ENCODE measurements at regions not wholly inside any gene's neighbourhood (a gene's known extent, or its start where the extent isn't known, plus 50 kb on each side); places are given as distances from the start of the nearest gene placed in this dataset.

- no peaks in the 10 kb centered on the region for H3K27me3 ChIP-seq (ENCODE audit: insufficient read depth, low read depth, low read length)
- no peak overlapping the region for H3K4me3 ChIP-seq (ENCODE audit: low read length)
- no peak overlapping the region for H3K4me2 ChIP-seq (ENCODE audit: low read length)
- H3K27ac ChIP-seq (ENCODE audit: low read length), result no peak overlapping the region
- no peaks in the 10 kb centered on the region for H3K79me2 ChIP-seq (replicated peaks; ENCODE audit: insufficient read depth, low read length)
- no peaks in the 10 kb centered on the region for H3K9me2 ChIP-seq (ENCODE audit: insufficient read depth, low read length)
- no peaks in the 10 kb centered on the region for H4K20me1 ChIP-seq (ENCODE audit: insufficient read depth)
- H3F3A ChIP-seq (ENCODE audit: insufficient read depth, low read length, poor library complexity, severe bottlenecking), result no peaks in the 10 kb centered on the region
- no peak overlapping the region for H2AFZ ChIP-seq (ENCODE audit: low read depth, low read length)
- H3K36me3 ChIP-seq (ENCODE audit: insufficient read depth, low read length), result no peaks in the 10 kb centered on the region
- TF ChIP-seq RAD21 (conservative IDR thresholded peaks at IDR 0.05), result no peak
- TF ChIP-seq EZH2 (IDR thresholded peaks at IDR 0.05; ENCODE audit: borderline replicate concordance, insufficient read depth, low read length, poor library complexity, severe bottlenecking), result no peak
- no peak for TF ChIP-seq POLR2AphosphoS5 (IDR thresholded peaks at IDR 0.05)
- no peak for TF ChIP-seq TAF1 (IDR thresholded peaks at IDR 0.05; ENCODE audit: low read depth)
- no peak for TF ChIP-seq MXI1 (conservative IDR thresholded peaks at IDR 0.05; ENCODE audit: poor library complexity, severe bottlenecking)
- no peak for TF ChIP-seq REST (IDR thresholded peaks at IDR 0.05; ENCODE audit: borderline replicate concordance)
- TF ChIP-seq EP300 (conservative IDR thresholded peaks at IDR 0.05; ENCODE audit: poor library complexity, severe bottlenecking), result no peak
- no peak for TF ChIP-seq SMC3 (conservative IDR thresholded peaks at IDR 0.05; ENCODE audit: poor library complexity)
- TF ChIP-seq CTCF (IDR thresholded peaks at IDR 0.05; ENCODE audit: poor library complexity, severe bottlenecking), result no peak
- H3K9me3 ChIP-seq (ENCODE audit: low read length), result no peaks in the 10 kb centered on the region
- H3K9ac ChIP-seq (ENCODE audit: low read length), result no peak overlapping the region
These were observed 233.7 kb upstream of the CADM1 start for GRCh38 chr11:115737875-115738274.

GRCh38 chr11:115736146-115736545 lies 231.9 kb upstream of the CADM1 start:
- Histone ChIP-seq H3K27me3 (ENCODE audit: insufficient read depth, low read depth, low read length) (no peaks in the 10 kb centered on the region), H3K36me3 (ENCODE audit: insufficient read depth, low read length) (no peaks in the 10 kb centered on the region), H3K27ac (ENCODE audit: low read length) (no peak overlapping the region), H3K9me2 (ENCODE audit: insufficient read depth, low read length) (no peaks in the 10 kb centered on the region), H3K9ac (ENCODE audit: low read length) (no peak overlapping the region), H4K20me1 (ENCODE audit: insufficient read depth) (no peaks in the 10 kb centered on the region), H3K79me2 (replicated peaks; ENCODE audit: insufficient read depth, low read length) (no peaks in the 10 kb centered on the region), H2AFZ (ENCODE audit: low read depth, low read length) (no peak overlapping the region), H3K4me2 (ENCODE audit: low read length) (no peak overlapping the region), H3F3A (ENCODE audit: insufficient read depth, low read length, poor library complexity, severe bottlenecking) (no peaks in the 10 kb centered on the region), H3K4me3 (ENCODE audit: low read length) (no peak overlapping the region), H3K9me3 (ENCODE audit: low read length) (no peaks in the 10 kb centered on the region)
- no peak for TF ChIP-seq MXI1 (conservative IDR thresholded peaks at IDR 0.05; ENCODE audit: poor library complexity, severe bottlenecking)
- no peak for TF ChIP-seq POLR2AphosphoS5 (IDR thresholded peaks at IDR 0.05)
- TF ChIP-seq RAD21 (conservative IDR thresholded peaks at IDR 0.05), result no peak
- TF ChIP-seq TAF1 (IDR thresholded peaks at IDR 0.05; ENCODE audit: low read depth), result no peak
- no peak for TF ChIP-seq CTCF (IDR thresholded peaks at IDR 0.05; ENCODE audit: poor library complexity, severe bottlenecking)
- no peak for TF ChIP-seq EZH2 (IDR thresholded peaks at IDR 0.05; ENCODE audit: borderline replicate concordance, insufficient read depth, low read length, poor library complexity, severe bottlenecking)
- TF ChIP-seq REST (IDR thresholded peaks at IDR 0.05; ENCODE audit: borderline replicate concordance), result no peak
- TF ChIP-seq SMC3 (conservative IDR thresholded peaks at IDR 0.05; ENCODE audit: poor library complexity), result no peak
- no peak for TF ChIP-seq EP300 (conservative IDR thresholded peaks at IDR 0.05; ENCODE audit: poor library complexity, severe bottlenecking)

Measured in neural cell (in vitro differentiated cells).